Kidney tubule cell (primary cell): ENCODE measurements at regions not wholly inside any gene's neighbourhood (a gene's known extent, or its start where the extent isn't known, plus 50 kb on each side); places are given as distances from the start of the nearest gene placed in this dataset.
A peak's percentile ranks its signal among the peaks of the same experiment; 100 is the strongest.

Experiments used
- DNase-seq: peaks from one replicate; pipeline ENCODE4 v3.0.0-alpha.2; 2018; ENCODE audit warnings: low spot score

DNA sequence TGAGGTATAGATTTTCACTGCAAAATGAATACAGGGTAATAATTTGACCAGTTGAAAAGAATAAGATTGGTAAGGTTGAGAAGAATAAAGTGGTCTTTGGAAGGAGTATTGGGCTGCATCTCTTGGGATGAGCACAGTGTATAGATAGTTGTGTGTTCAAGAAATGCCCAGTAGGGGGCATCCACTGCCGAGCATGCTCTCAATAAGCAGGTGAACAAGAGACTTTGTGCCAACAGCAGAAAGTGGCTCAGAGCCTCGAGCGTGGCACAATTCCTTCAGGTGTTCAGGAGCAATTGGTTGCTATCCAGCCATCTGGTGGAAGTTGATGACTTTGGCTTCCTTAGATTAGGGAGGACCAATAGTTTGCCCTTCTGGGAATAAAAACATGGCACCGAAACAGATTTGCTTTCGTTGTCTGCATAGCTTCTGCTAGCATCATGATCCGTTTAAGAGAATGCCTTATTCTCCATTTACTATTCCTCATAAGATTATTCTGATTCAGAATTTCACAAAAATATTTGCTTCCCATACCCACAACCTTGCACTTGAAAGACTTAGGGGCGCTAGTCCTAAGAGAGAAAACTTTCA lies 258.1 kb upstream of the NEIL3 start:
- DNase-seq: peak; percentile 58

DNA sequence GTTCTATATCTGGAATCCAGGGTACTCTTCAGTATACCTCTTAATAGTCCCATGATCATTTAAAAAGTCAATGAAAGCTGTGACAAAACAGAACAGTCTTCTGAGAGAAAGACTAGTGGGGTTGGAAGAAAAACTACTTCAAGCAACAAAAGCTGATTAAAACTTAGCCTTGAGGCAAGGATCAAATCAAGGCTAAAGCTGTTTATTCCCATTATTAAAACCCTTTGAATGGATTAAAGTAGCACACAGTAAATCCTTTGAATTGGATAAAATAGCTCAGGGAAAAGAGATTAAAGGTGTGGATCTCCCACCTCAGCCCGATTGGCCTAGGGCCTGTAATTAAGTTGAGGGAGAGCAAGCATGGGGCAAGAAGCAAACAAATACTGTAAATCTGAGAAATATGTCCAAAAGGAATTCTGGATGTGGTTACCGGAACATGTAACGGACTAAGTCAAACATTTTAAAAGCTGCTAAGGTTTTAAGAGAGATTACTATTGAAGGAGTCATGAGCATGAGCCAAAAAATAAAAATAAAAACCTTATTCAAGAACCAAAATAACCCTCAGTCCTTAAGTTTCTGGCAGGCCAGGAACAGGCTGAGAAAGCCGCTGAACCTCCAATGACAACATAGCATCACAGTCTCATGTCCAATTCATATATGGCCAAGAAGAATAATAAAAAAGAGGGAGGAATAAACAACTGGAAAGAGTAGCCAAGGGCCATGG lies 257.3 kb upstream of the NEIL3 start:
- no peak for DNase-seq

DNA sequence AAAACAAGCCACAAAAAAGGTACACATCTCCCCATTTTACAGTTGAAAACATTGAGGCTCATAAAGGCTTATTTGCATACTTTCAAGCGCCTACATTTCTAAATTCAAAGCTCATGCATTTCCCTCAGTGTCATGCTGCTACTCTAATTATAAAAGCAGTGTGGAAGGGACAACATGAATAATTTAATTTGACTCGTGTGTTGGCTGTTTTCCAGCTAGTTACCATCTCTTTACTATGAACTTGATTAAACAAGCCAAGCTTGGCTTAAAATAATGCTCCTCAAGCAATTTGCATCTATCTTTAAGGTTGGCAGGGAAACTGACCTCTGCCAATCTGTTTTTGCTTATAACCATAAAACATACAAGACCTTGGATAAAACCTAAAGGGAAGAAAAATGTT lies 252.5 kb upstream of the NEIL3 start:
- DNase-seq: no peak

DNA sequence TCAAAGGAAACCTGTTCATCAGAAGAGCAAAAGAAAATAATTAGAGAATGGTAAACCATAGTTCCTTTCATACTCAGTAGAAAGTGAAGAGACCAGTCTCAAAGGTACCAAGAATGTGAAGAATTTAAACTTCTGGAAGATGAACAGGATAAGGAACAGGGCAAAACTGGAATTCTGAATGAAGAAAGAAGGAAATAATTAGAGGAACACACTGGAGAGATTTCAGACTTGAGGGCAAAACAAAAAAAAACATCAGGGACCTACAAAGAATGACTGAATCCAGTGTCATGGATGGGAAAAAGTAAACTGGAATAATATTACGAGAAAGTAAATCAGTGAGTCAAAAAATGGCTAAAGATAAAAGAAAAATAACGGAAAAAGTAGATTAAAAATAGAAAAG lies 245.6 kb upstream of the NEIL3 start:
- DNase-seq: no peak

DNA sequence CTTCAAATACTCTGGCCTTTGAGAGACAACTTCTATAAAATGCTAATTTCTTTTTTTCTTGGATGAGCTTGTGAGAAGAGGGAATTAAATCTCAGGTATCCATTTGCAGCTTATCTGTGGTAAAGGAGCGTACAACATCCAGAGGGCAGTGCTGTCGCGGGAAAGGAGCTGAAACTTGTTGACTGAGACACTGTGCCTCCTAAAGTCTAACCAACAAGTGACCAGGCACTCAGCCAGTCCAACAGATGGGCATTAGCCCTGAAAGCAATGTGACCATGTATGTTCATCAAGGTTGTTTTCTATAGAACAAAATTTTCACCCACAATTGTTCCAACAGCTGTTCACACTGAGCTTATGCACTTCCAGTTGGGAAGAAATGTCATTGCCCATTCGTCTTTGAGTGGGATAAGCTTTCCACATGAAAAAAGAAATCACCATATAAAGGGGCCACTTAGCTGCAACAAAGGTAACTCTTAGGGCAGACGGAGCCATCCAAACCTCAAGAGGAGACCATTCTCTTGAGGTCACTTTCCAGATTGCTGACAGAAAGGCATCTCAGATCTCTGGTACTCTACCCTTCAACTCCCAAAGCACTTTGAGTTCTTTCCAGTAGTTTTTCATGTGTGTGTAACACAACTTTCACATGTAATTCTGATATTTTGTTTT lies 244.8 kb upstream of the NEIL3 start:
- no peak for DNase-seq

DNA sequence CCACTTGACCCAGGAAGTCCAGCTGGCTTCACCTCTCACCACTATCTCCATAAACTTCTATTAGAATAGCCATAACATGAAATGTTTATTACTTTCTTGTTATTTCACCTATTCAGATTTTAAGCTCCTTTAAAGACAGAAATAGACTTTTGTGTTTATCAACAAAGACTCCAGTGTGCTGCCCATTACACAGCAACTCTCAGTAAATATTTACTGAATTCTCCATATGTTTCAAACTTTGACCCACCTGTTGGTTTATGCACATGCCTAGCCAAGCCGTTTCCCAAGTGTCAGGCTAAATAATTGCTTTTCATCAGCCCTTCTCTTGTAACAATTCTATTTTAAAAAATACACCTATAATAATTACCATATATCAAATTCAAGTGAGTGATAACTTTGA lies 242.9 kb upstream of the NEIL3 start:
- DNase-seq: no peak

DNA sequence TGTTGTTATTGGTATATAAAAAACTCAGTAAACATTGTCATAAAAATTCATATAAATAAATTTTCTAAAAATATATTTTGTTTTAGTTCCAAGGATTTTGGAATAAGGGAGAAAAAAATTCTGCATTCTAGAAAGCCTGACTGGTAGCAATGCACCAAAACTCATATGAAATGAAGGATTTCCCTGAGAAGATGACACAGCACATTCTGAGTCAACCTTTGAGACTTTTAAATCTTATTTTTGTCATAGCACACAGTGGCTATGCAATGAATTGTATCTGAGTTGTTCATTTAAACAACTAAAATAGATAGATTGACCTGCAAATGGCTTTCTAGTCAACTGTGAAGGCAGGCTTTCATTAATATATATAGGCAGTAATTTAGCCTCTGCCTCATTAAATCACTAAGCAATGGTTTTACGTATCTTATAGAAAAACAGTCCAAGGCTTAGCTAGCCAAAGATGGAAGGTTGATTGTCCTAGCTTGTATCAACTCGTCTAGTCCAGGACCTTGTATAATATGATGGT lies 239.1 kb upstream of the NEIL3 start:
- DNase-seq: no peak

DNA sequence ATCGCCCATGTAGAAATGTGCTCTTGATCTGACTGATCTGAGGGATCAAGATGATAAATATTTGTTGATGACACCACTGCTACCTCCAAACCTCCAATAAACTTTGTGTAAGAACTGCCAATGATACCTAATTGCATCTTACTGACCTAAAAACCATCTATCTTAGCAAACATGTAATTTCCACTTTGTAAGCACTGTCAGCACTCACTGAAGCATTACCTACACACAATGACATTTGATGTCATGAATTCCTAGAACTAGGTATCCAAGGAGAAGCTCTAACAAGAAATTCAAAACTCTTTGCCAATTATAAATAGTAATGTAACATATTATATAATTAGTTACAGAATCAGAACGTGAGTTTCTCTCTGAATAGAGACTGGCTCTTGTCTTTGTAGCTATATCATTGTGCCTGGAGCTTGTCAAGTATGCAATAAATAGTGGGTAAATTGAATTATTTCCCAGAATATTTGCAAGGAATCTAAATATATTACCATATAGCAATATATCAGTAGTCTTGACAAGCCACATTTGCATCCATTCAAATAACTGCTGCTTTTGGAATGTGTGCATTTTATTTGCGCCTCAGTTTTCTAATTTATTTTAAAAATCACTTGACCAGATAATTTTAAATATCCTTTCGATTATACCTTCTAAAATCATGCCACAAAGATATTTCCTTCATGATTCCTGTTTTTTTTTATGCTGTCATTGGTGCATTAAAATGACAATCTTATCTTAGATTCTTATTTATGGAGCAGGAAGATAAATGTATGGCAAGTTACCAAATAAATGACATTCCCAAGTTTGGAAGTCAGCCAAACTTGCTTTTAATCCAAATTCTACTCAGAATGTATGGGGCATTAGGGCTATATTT lies 232.3 kb upstream of the NEIL3 start:
- DNase-seq: peak; percentile 1

DNA sequence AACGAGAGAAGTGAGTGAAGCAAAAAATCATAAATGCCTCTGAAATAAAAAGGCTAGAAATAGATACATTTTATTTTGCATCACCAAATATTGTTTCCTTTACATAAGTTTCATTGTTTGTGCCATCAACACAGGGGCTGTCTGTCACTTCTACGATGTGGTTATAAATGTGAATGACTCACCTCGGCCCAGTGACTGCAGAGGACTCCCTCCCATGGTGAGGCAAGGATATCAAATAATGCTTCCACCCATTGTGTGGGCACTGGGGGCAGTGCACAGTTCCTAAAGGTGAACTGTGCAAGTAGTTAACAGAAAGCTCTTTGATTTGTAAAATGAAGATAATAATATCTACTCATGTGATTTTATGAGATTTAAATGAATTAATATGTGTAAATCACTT lies 230.3 kb upstream of the NEIL3 start:
- DNase-seq: peak; percentile 11

DNA sequence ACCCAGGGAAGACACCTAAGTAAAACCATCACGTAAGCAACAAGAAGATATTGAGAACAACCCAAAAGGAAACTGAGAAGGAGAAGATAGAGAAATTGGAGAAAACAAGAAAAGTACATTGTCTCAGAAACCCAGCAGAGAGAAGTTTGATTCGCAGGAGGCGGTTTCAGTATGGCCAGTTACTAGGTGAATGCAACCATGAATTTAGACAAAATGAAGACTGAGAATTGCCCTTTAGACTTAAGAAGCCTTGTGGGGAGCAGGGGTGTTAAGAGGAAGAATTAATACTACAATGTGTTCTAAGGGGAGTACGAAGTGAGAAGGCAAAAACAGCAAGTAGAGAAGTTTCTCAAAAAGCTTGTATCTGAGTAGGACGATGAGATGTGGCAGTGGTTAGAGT lies 229.3 kb upstream of the NEIL3 start:
- DNase-seq: no peak

DNA sequence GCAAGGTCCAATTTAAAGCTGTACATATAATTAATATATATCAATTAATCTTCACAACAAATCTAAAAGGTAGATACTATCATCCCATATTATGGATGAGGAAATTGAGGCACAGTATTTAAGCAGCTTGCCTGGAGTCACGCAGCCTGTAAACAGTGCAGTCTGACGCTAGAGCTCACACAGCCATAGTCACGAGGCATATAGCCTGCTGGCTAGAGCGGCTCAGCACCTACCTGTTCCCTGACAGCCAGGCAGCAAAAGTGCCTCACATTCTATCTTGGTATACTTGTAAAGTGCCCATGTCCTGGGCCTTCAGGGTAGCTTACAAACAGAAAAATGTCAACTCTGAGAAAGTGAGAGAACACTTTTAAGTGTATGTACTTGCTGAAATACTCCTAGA lies 222.6 kb upstream of the NEIL3 start:
- no peak for DNase-seq

DNA sequence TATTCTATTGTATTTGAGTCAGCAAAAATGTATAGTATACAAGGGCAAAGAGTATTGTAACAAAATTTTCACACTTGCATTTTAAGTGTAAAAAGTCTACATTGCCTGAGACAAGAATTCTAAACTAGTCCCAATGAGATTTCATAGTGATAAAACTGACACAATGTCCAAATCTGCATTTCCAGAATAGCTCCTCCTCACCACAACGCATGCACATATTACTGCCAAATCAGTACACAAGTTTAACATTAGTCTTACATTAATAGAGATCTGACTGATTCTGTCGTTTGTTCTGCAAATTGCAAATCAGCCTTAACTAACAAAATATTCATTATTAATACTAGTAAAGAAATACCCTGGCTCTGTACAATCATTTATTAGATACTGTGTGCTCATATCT lies 222.2 kb upstream of the NEIL3 start:
- no peak for DNase-seq

DNA sequence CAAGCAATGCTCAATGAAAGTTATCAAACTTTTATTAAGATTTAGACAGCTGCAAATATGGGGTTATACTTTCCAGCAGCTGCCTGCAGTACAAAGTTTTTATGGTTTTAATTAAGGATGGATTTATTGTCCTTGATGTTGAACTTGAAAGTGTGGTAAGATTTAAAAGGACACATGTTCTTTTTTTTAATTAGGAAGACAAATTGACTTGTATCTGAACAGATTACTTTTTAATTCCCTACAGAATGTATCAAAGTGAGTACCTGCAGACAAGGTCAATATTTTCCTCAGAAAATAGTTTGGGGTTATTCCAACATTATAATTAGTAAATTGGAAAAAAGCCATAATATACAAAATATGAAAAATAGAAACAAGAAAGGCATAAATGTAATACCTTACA lies 218.2 kb upstream of the NEIL3 start:
- no peak for DNase-seq

DNA sequence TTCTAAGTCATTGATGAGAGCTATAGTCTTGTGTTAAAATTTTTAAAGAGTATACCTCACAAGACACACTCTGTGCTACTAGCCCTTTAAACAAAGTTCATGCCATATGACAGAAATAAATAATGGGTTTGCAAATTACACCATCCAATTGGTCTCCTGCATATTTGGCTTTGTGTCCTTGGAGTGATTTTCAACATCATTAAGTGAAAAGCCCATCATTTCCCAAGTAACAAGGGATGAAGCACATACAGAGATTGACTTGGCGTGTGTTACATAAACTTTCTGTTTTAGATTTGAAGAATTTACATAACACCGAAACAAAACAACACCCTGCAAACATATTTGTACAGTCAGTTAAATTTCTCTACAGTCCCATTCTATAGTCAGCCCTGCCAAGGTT lies 216.9 kb upstream of the NEIL3 start:
- DNase-seq: no peak

DNA sequence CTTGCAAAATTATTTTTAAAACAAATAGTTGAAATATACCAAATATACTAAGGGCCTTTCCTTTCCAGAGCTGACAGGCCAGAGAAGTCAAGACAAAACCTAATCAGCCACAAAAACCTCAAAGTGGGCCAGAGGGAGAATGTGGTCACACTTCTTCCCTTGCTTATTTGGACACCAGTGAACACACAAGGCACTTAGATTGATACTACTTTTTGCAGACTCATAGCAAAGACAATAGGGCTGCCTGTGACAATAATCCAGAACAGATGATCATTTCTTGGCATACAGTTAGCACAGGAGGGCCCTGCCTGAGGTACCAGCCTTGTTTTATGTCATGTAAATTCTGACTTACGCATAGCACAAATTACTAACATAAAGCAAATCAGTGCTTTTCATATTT lies 215.7 kb upstream of the NEIL3 start:
- DNase-seq: no peak

DNA sequence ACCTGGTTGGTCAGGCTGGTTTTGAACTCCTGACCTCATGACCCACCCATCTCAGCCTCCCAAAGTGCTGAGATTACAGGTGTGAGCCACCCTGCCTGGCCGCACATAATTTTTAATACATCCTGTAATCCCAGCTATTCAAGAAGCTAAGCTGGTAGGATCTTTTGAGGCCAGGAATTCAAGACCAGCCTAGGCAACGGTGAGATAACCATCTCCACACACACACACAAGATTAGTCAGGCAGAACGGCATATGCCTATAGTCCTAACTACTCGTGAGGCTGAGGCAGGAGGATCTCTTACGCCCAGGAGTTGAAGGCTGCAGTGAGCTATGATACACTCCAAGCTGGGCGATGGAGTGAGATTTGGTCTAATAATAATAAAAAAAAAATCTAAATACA lies 212.4 kb upstream of the NEIL3 start:
- no peak for DNase-seq

DNA sequence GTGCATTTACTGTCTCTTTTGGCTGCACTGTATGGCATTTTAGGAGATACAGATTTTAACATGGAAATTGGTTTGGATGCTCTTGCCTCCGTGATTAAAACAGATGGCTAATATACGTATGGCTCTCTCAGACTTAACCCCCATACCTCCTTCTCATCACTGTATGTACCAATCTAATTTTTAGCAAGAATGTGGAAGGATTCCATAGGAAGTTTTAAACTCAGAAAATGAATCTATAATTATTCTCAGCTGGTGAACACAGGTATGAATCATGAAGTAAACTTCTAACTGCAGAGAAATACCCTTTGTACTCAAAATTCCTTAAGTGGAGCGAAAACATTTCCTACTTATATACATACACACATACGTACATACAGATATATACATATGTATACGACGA lies 210.5 kb upstream of the NEIL3 start:
- no peak for DNase-seq

DNA sequence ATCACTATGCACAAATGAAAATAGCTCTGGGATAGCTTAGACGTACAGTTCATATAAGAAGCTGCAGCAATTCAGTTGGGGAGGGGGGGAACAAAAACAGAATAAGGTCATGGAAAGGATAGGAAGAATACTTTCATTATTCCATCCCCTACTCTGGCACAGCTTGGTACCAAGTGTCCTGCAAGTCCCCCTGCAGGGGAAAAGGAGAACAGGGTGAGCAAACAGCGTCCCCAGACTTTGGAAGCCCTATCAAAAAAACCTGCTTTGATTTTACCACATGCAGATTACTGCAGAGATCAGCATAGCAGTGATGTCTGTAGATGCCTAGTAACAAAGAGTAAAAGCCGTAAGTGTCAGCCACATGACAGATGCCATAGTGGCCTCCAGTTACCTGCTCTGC lies 209.4 kb upstream of the NEIL3 start:
- DNase-seq: no peak

DNA sequence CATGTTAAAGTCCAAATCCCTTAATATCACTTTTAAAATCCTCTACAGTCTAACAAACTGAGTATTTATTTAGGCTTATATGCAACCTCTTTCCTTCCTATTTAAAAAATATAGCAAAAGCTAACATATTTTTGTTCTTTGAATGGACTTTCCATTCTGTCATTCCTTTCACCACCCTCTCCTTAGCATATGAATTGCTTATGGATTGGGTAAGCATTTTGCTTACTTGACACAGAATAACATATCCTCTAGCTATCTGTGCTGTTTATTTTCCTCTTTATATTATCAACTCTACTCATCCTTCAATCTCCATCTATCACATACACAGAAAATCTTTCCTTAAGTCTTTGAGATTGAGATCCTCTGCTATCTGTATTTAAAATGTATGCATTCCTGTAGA lies 206.1 kb upstream of the NEIL3 start:
- no peak for DNase-seq

DNA sequence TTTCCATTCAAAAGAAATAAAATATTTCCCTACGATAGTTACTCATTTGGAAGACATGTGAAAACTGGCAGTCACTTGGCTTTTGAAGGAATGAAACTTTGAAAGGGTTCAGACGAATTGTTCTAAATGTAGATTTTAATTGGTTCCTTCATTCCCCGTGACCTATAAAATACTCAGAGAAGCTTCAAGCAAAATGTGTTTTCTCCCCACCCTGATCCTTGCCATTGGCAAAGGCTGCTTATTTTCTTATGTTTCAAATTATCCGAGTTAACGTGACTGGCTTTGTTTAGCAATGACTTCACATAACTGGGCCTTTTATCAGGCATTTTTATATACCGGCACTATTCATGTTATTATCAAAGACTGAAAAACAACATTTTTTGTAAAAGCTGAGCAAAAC lies 204.1 kb upstream of the NEIL3 start:
- DNase-seq: no peak

DNA sequence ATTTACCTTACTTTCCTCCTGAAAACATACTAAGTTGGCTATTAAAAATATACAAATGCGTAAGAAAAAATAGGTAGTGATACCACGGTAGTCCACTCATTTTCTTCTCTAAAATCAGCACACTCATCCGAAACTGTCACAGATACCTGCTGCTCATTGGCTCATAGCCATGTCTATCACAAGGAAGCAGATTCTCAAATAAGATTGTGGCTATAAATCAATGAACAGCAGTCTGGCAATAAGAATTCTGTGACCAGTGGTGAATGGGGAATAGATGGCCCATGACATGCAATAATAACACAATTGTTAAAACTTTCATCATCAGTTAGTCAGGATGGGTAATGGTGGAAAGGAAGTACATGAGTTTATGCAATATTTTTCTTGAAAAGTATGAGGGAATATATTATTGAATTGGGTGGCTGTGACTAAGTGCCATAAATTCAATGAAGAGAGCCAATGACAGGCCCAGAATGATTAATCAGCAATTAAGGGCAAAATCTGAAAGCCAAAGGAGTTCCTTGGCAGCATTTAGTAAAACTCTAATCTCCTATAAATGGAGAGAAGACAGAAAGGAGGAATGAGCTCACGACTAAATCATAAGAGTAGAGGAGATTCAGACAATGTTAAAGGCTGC lies 202.3 kb upstream of the NEIL3 start:
- DNase-seq: peak; percentile 61

DNA sequence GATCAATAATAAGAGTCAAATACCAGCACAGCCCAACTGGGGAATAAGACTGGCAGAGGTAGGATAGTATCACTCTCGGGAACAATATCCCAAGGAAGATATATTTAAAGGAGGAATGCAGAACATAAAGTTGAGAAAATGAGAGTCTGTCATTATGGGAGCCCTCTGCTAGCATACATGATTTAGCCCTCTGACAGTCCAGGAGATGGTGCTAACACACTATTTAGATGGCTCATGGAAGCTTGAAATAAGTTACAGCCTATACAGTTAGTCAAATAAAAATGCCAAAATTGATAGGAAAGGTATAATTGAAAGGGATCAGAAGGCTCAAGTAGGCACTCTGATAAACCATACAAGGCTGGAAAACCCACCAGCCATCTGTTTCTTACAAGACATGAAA lies 201.0 kb upstream of the NEIL3 start:
- peak; percentile 38 for DNase-seq
